HG02852 (cell line): ENCODE measurements at regions not wholly inside any gene's neighbourhood (a gene's known extent, or its start where the extent isn't known, plus 50 kb on each side); places are given as distances from the start of the nearest gene placed in this dataset.

Experiments
- ATAC-seq: cut with Tn5 transposase; IDR thresholded peaks from one replicate; pipeline ENCODE4 v1.9.1; 2021; ENCODE audit warnings: mild to moderate bottlenecking, moderate library complexity; ENCODE audit not compliant: unreplicated experiment

DNA sequence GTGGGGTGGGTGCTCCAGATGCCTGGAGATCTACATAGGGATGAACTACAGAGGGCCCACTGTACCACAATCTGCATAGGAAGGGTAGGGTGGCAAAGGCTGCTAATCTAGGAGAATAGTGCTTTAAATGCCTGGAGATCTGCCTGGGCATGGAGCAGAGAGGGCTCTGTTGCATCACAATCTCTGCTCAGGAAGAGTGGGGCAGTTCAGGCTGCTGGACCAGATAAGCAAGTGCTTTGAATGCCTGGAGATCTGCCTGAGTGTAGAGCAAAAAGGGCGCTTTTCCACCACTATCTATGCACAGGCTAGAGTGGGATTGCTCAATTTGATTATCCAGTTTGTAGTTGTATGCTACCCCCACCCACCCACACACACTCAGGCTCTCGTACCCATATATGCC lies 886.3 kb upstream of the SEL1L start:
- ATAC-seq, result no peak

GRCh38 chr14:82420871-82421270 lies 887.2 kb upstream of the SEL1L start:
- no peak for ATAC-seq

GRCh38 chr14:82421286-82421685 lies 887.6 kb upstream of the SEL1L start:
- no peak for ATAC-seq

- ATAC-seq, result no peak
Observed at GRCh38 chr14:82422230-82422629, 888.6 kb upstream of the SEL1L start.

DNA sequence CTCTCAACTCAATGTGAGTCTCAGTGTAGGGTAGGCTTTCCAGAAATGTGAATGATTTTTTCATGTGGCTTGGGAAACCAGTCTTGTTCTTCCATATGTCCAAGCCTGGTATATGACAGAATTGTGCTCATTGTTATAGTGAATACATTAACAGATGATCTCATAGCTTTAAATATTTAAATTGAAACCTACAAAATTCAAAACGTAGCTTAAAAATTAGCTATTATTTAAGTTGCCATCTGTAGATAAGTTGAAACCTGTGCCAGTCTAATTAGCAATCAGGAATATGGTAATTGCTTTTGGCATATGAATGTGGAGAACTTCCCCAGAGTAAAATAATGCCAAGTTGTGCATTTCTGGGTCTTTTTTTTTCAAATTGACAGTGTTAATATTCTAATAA lies 891.6 kb upstream of the SEL1L start:
- no peak for ATAC-seq

DNA sequence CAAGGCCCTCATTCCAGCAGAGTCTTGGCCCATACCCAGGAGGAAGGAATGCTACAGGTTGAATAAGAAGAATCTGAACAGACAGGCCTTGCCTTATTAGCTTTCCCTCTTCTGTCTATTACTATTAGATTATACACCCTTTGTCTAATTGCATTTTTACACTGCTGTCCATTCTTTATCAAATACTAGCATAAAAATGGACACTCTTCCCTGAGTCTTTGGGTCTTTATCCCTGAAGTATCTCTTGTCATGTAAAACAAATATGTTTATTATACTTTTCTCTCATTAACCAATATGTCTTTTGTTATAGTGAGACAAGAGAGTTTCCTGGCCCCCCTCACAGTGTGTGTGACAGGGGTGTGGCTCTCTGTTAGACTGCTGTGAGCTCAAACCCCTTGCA lies 897.4 kb upstream of the SEL1L start:
- no peak for ATAC-seq

- no peak for ATAC-seq
Observed at GRCh38 chr14:82432301-82433105, 898.9 kb upstream of the SEL1L start.

DNA sequence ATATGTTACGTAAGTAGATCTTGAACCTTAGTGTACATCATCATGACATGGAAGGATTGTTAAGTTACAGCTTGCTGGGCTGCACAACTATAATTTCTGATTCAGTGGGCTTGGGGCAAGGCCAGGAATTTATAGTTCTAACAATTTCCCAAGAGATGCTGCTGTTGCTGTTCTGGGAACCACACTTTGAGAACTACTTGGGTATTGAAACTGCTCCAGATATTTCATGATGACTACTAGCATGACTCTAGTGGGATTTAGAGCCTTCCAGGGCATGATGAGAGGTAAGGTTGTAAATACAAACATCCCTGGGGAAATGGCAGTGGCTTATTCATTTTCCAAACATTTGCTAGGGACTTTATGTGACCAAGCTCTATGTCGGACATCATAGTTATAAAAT lies 904.8 kb upstream of the SEL1L start:
- ATAC-seq, result no peak

DNA sequence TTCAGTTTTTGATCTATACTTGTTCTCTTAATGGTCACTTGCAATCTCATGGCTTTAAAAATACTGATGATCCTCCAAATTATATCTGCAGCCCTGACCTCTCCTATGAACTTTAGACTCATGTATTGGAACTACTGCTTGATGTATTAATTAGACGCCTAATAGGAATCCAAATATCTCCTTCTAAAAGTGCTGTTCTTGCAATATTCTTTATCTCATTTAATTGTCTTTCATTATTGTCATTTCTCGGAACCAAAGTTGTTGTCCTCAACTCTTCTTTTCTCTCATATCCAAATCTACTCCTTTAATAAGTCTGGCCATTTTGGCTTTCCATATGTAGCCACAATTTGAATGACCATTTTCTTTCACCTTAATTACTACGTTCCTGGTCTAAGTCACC lies 907.6 kb upstream of the SEL1L start:
- ATAC-seq, result no peak

DNA sequence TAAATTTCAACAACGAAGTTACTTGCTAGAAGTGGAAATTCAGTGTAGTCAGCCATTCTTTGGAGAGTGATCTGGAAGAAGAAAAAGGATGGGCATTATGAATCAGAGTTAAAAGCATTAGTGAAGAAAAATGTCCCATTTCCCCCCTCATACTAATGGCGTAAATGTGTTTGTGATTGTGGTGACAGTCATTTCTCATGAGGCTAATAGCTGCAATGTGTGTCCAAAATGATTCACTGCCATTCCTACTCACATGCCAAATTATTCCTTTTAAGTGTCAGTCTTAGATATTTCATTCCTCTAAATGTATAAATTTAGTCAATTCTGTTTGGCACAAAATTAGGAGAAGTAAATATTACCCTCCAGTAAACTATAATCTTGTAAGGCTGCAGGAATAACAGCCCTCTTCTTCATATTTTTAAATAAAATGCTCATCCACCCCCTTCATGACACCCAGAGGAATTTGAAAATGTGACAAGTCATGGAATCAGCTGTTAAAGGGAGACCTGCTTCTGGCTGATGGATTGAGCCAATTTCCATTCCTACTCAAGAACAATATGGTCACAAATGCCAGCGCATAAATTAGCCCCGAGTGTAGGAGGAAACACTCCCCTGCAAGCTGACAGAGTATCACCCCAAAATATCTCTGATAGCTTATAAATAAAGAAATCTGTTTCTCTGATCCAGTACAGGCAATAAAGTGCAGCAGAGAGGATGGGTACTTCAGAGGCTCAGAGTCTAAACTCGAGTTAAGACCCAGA lies 912.3 kb upstream of the SEL1L start:
- no peak for ATAC-seq

GRCh38 chr14:82447586-82447985 lies 913.9 kb upstream of the SEL1L start:
- no peak for ATAC-seq

DNA sequence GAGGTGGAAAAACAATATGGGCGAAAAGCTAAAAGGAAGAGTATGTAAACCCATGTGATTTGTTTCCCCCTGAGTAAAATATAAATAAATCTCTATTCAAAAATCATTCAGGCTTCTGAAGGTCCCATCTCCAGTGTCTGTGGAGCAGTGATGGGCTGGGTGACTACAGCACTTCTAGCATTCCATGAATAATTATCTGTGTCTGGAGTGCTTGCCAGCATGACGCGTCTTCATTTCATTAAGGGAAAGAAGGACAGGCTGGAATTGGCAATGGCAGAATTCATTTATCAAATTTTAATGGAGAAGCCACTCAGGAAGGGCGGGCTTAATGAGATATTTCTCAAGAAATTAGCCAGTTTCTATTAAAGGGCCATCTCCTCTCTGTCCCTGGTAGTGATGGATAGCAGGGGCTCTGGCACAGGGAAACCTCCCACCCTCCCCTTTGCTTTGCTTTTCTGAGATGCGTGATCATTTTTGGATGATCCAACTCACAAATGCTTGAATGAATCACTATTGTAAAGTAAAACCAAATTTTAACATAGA lies 916.3 kb upstream of the SEL1L start:
- ATAC-seq, result no peak

DNA sequence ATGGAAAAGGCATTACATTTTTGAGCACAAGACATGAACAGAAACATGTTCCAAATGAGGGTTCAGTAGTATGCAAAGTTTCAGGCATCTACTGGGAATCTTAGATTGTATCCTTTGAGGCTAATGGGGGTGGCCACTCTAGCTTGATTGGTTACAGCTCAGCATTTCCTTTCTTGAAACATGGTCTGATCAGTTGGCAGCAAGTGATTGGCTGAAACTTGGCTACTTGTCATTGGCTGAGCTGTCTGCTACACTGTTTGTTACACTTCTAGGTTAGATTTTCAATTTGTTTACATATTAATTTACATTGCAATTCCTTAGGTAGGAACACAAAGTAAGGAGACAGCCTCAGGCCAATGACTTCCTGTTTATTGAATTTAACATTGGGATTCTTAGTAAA lies 918.0 kb upstream of the SEL1L start:
- no peak for ATAC-seq

DNA sequence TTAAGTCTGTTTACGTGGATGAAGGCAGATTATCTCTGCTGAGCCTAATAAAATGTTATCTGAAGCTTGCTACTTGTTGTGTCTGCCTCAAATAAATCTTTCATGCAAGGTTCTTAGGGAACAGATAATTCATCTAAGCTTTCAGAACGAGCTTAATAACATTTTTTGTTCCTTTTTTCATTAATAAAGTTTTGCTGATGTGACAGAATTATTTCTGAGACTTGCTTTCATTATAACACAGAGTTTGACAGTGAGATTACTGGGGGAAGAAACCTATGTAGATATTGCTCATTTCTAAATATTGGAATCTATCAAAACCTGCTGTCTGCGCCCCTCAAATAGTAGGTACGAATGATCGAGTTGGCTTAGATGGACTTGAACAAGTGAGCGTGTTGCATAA lies 948.7 kb upstream of the SEL1L start:
- no peak for ATAC-seq

DNA sequence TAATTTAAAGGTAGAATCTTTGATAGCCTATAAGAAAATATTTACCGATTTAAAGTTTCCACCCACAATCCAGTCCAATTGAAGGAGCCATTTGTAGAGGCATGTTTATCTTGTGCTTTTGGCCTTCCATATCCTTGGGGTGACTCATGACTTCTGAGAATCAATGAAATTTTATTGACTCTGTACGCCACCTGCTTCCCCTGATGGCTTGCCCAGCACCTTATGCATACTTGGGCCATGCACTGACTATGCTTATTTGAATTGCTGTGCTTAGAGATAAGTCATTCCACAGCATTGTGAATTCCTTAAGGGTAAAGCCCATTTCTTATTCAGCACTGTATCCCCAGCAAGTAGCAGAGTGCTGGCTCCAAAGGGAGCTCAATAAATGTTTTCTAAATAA lies 954.8 kb upstream of the SEL1L start:
- ATAC-seq, result no peak

DNA sequence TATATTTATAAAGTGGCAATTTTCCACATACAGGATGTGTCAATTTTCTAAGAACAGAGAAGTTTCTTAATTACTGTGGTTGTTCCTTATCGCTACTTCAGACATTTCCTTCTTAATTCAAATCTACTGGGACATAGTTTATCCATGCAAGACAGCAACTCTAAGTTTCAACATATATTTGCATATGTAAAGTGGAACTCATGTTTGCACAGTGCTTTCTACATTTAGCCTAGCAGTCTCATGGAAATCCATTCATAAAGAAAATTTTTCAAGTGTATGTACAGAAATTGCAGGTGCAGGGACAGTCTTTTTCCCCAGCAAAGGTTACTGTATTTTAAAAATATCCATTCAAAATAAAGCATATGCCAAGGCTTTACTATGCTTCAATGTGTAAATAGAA lies 956.7 kb upstream of the SEL1L start:
- no peak for ATAC-seq

DNA sequence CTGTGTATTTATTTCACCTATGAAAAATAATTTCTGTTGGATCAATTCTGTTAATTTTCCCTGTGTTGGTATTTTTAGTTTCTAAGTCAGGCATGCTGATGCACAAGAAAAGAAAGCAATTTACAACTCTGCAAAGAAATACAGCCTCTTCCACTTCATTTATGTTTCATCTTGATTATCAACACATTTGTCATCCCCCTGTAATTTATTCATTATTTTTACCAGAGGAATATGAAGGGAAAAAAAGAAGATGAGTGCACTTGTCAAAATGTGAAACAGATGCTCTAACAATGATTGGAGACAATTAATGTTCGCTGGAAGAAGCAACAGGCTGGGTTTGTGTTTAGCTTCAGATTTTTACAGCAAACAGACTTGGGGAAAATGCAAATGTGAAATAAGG lies 958.5 kb upstream of the SEL1L start:
- ATAC-seq, result no peak

- ATAC-seq, result no peak
Observed at GRCh38 chr14:82500222-82500621, 966.6 kb upstream of the SEL1L start.

- ATAC-seq, result no peak
Observed at GRCh38 chr14:82501554-82501953, 967.9 kb upstream of the SEL1L start.

DNA sequence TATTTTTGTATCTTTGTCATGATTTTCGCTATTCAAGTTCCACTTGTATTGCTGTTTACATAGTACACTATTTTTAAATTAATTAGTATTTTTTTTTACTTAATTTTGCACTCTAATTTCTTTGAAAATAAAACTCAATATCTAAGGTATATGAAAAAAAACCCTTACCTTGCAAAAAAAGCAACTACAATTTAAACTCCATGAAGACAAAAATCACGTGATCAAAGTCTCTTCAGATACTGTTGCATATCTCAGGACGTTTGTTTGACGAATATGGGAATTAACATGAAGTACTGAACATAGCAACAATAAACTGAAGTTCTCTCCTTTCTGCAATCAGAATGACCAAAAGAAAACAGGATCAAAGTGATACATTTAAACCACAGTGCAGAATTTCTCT lies 968.4 kb upstream of the SEL1L start:
- no peak for ATAC-seq

- no peak for ATAC-seq
Observed at GRCh38 chr14:82504894-82505293, 971.2 kb upstream of the SEL1L start.

GRCh38 chr14:82510007-82510406 lies 976.4 kb upstream of the SEL1L start:
- no peak for ATAC-seq
